ENCODE measurements at regions not wholly inside any gene's neighbourhood (a gene's known extent, or its start where the extent isn't known, plus 50 kb on each side); places are given as distances from the start of the nearest gene placed in this dataset.

- no peak for TF ChIP-seq CTCF (conservative IDR thresholded peaks at IDR 0.05; ENCODE audit: low read length)
- no peak for TF ChIP-seq EZH2phosphoT487 (IDR thresholded peaks at IDR 0.05; ENCODE audit: borderline replicate concordance)
Measured at GRCh38 chr13:61670384-61671161, 254.9 kb upstream of the PCDH20 start.

Measured in Loucy (cell line).